GM23338 (cell line): ENCODE measurements at regions not wholly inside any gene's neighbourhood (a gene's known extent, or its start where the extent isn't known, plus 50 kb on each side); places are given as distances from the start of the nearest gene placed in this dataset.

Experiments used
- ATAC-seq: fragments of 200-7000 bp; cut with Tn5 transposase; 3 replicates; pipeline ENCODE4 v1.9.1; 2020
- DNase-seq: peaks from one replicate; pipeline ENCODE4 v3.0.0-alpha.2; 2015; ENCODE audit warnings: low spot score
- H2AFZ ChIP-seq: fragments of 200-600 bp; sonication (generic); 2 replicates; pipeline ENCODE4 v1.8.0; 2016; ENCODE audit warnings: antibody characterized with exemption, mild to moderate bottlenecking, moderate library complexity
- H3F3A ChIP-seq: fragments of 200-600 bp; sonication (generic); replicated peaks from 2 replicates; pipeline ENCODE4 v1.8.0; 2017; ENCODE audit warnings: antibody characterized with exemption, mixed run types, low read depth
- H3K27ac ChIP-seq: fragments of 200-600 bp; sonication (generic); 2 replicates; pipeline ENCODE4 v1.6.1; 2016; ENCODE audit warnings: low read depth
- H3K27me3 ChIP-seq: fragments of 200-600 bp; sonication (generic); 2 replicates; pipeline ENCODE4 v1.8.0; 2016; ENCODE audit warnings: mild to moderate bottlenecking, mixed run types, moderate library complexity; ENCODE audit not compliant: insufficient read depth
- H3K36me3 ChIP-seq: fragments of 200-600 bp; sonication (generic); 2 replicates; pipeline ENCODE4 v1.8.0; 2016; ENCODE audit warnings: mild to moderate bottlenecking; ENCODE audit not compliant: insufficient read depth
- H3K4me1 ChIP-seq: fragments of 200-600 bp; sonication (generic); 2 replicates; pipeline ENCODE4 v1.8.0; 2016; ENCODE audit warnings: mild to moderate bottlenecking, moderate library complexity; ENCODE audit not compliant: insufficient read depth
- H3K4me2 ChIP-seq: fragments of 200-600 bp; sonication (generic); 2 replicates; pipeline ENCODE4 v1.7.1; 2017; ENCODE audit warnings: mixed run types
- H3K4me3 ChIP-seq: fragments of 200-600 bp; sonication (generic); 2 replicates; pipeline ENCODE4 v1.6.1; 2016; ENCODE audit warnings: mixed run types
- H3K79me2 ChIP-seq: fragments of 200-600 bp; sonication (generic); replicated peaks from 2 replicates; pipeline ENCODE4 v1.8.0; 2017; ENCODE audit warnings: mild to moderate bottlenecking; ENCODE audit not compliant: insufficient read depth
- H3K9me2 ChIP-seq: fragments of 200-600 bp; sonication (generic); 2 replicates; pipeline ENCODE4 v1.8.0; 2017; ENCODE audit not compliant: insufficient read depth
- H4K20me1 ChIP-seq: fragments of 200-600 bp; sonication (generic); replicated peaks from 2 replicates; pipeline ENCODE4 v1.8.0; 2017; ENCODE audit warnings: mild to moderate bottlenecking; ENCODE audit not compliant: insufficient read depth
- H3K27ac Mint-ChIP-seq: 2 replicates; pipeline ENCODE4 v1.8.0; 2020; ENCODE audit warnings: inconsistent platforms, mild to moderate bottlenecking, moderate library complexity, mixed read lengths
- H3K27me3 Mint-ChIP-seq: 3 replicates; pipeline ENCODE4 v1.8.0; 2022; ENCODE audit warnings: low read depth, mild to moderate bottlenecking, moderate library complexity, mixed read lengths, inconsistent platforms; ENCODE audit not compliant: insufficient read depth, poor library complexity
- H3K36me3 Mint-ChIP-seq: 3 replicates; pipeline ENCODE4 v1.8.0; 2021; ENCODE audit warnings: low read depth, mild to moderate bottlenecking, inconsistent platforms, moderate library complexity, mixed read lengths
- H3K4me1 Mint-ChIP-seq: 3 replicates; pipeline ENCODE4 v1.8.0; 2020; ENCODE audit warnings: mild to moderate bottlenecking, inconsistent platforms, mixed read lengths
- H3K4me3 Mint-ChIP-seq: 3 replicates; pipeline ENCODE4 v1.8.0; 2021; ENCODE audit warnings: moderate library complexity, mild to moderate bottlenecking, inconsistent platforms, mixed read lengths
- H3K9me3 Mint-ChIP-seq: 3 replicates; pipeline ENCODE4 v1.8.0; 2020; ENCODE audit warnings: moderate library complexity, mild to moderate bottlenecking, inconsistent platforms, mixed read lengths
- CTCF ChIP-seq, 2 experiments: fragments of 200-600 bp in 1 of 2; sonication (generic) in 1 of 2; conservative IDR thresholded peaks; 2 replicates each; pipeline versions ENCODE4 v1.5.1 to v1.6.1; 2016 to 2017; ENCODE audit warnings: antibody characterized with exemption in 2 of 2, low read depth in 2 of 2, mild to moderate bottlenecking in 2 of 2, moderate library complexity in 1 of 2
- ETS1 ChIP-seq: IDR thresholded peaks from 2 replicates; pipeline ENCODE4 v1.6.1; 2016; ENCODE audit warnings: antibody characterized with exemption
- POLR2AphosphoS5 ChIP-seq: IDR thresholded peaks from 2 replicates; pipeline ENCODE4 v1.6.1; 2016; ENCODE audit warnings: antibody characterized with exemption, low read depth
- REST ChIP-seq: IDR thresholded peaks from one replicate; pipeline ENCODE4 v1.6.1; 2018; ENCODE audit warnings: antibody characterized with exemption; ENCODE audit not compliant: unreplicated experiment
- ZNF114 ChIP-seq: fragments of 250-450 bp; sonication (Bioruptor Pico); IDR thresholded peaks from 2 replicates; pipeline ENCODE4 v1.5.0; 2020; ENCODE audit warnings: mild to moderate bottlenecking, moderate library complexity
- ZNF331 ChIP-seq: fragments of 250-450 bp; sonication (Bioruptor Pico); IDR thresholded peaks from 2 replicates; pipeline ENCODE4 v1.5.0; 2020; ENCODE audit warnings: low read depth, mild to moderate bottlenecking, moderate library complexity
- ZNF462 ChIP-seq: fragments of 250-450 bp; sonication (Bioruptor Pico); IDR thresholded peaks from 2 replicates; pipeline ENCODE4 v1.5.0; 2020; ENCODE audit warnings: mild to moderate bottlenecking, moderate library complexity

- no peak overlapping the region; the same call in 1 of the 2 replicates for H3K27ac ChIP-seq
- Mint-ChIP-seq H3K27ac (no peak overlapping the region), H3K4me3 (no peak overlapping the region), H3K27me3 (peaks cover 5% of the 10 kb centered on the region), H3K9me3 (no peaks in the 10 kb centered on the region), H3K4me1 (peaks cover 26% of the 10 kb centered on the region), H3K36me3 (no peaks in the 10 kb centered on the region; the same call in 2 of the 3 replicates)
- DNase-seq (no peak), ATAC-seq (peak; percentile 65)
- H3K4me1 ChIP-seq: peaks cover 11% of the 10 kb centered on the region
- no peak overlapping the region for H3K4me2 ChIP-seq
- H2AFZ ChIP-seq: no peak overlapping the region
- no peaks in the 10 kb centered on the region for H3K9me2 ChIP-seq
- H3K79me2 ChIP-seq: peaks cover 8% of the 10 kb centered on the region; the same call in 1 of the 2 replicates
- no peaks in the 10 kb centered on the region for H3K36me3 ChIP-seq
- TF ChIP-seq ZNF331: no peak
- H3F3A ChIP-seq: no peaks in the 10 kb centered on the region
- no peaks in the 10 kb centered on the region for H4K20me1 ChIP-seq
- no peaks in the 10 kb centered on the region for H3K27me3 ChIP-seq
- no peak overlapping the region for H3K4me3 ChIP-seq
These were observed 102.3 kb downstream of the SLC25A47 start for GRCh38 chr14:100425429-100425827.

GRCh38 chr14:100426314-100426713, 103.2 kb downstream of the SLC25A47 start:
- DNase-seq (no peak), ATAC-seq (no peak)
- Histone ChIP-seq H3K4me3 (no peak overlapping the region), H3K79me2 (peaks cover 5% of the 10 kb centered on the region; the same call in 1 of the 2 replicates), H3K27ac (no peak overlapping the region), H3K4me2 (no peak overlapping the region), H3K9me2 (no peaks in the 10 kb centered on the region), H4K20me1 (no peaks in the 10 kb centered on the region), H3F3A (no peaks in the 10 kb centered on the region), H3K4me1 (peaks cover 6% of the 10 kb centered on the region; the same call in 1 of the 2 replicates), H3K27me3 (no peaks in the 10 kb centered on the region), H2AFZ (no peak overlapping the region), H3K36me3 (no peaks in the 10 kb centered on the region)
- peaks cover 5% of the 10 kb centered on the region for H3K27me3 Mint-ChIP-seq
- no peak overlapping the region for H3K27ac Mint-ChIP-seq
- TF ChIP-seq ETS1 (no peak), CTCF (conservative IDR thresholded peaks at IDR 0.05; ENCODE audit: low read depth in 2 of 2) (no peak), POLR2AphosphoS5 (no peak), REST (no peak), ZNF462 (no peak), ZNF114 (CRISPR knock-in tag) (no peak)
- H3K4me3 Mint-ChIP-seq: no peak overlapping the region
- no peaks in the 10 kb centered on the region for H3K9me3 Mint-ChIP-seq
- peaks cover 21% of the 10 kb centered on the region for H3K4me1 Mint-ChIP-seq
- H3K36me3 Mint-ChIP-seq: no peaks in the 10 kb centered on the region; the same call in 2 of the 3 replicates
